HepG2 (cell line): ENCODE measurements at regions not wholly inside any gene's neighbourhood (a gene's known extent, or its start where the extent isn't known, plus 50 kb on each side); places are given as distances from the start of the nearest gene placed in this dataset.

Source experiments
- FOXA3 ChIP-seq: IDR thresholded peaks from 2 replicates; pipeline ENCODE4 v1.6.1; 2016; ENCODE audit warnings: missing genetic modification reagents, missing compliant biosample characterization
- IRF2 ChIP-seq: IDR thresholded peaks from 2 replicates; pipeline ENCODE4 v1.6.1; 2018; ENCODE audit warnings: missing genetic modification reagents, missing compliant biosample characterization
- JUN ChIP-seq: sonication (generic); formaldehyde crosslinking; IDR thresholded peaks from 2 replicates; pipeline ENCODE4 v1.4.0; 2020; ENCODE audit warnings: mild to moderate bottlenecking, missing genetic modification reagents
- SOX6 ChIP-seq, 2 experiments: fragments of 450-650 bp in 1 of 2; sonication (generic) in 1 of 2; formaldehyde crosslinking in 1 of 2; IDR thresholded peaks; 2 replicates each; pipeline versions ENCODE4 v1.4.0 to v1.6.1; 2017 to 2020; ENCODE audit warnings: antibody characterized with exemption in 1 of 2, mild to moderate bottlenecking in 1 of 2, missing genetic modification reagents in 1 of 2

GRCh38 chr2:16330012-16330411 is 335.6 kb downstream of the CYRIA start:
- TF ChIP-seq FOXA3 (CRISPR knock-in tag): no peak
- TF ChIP-seq JUN (CRISPR knock-in tag): no peak
- no peak for TF ChIP-seq IRF2 (CRISPR knock-in tag)
- no peak for TF ChIP-seq SOX6 (IDR thresholded peaks at IDR 0.05)
- TF ChIP-seq SOX6 (CRISPR knock-in tag; IDR thresholded peaks at IDR 0.05): no peak
